DOHH2 (cell line): ENCODE measurements at regions not wholly inside any gene's neighbourhood (a gene's known extent, or its start where the extent isn't known, plus 50 kb on each side); places are given as distances from the start of the nearest gene placed in this dataset.

Source experiments
- EZH2phosphoT487 ChIP-seq: fragments of 200-600 bp; sonication (generic); IDR thresholded peaks from 2 replicates; pipeline ENCODE4 v1.6.1; 2017; ENCODE audit warnings: borderline replicate concordance, mild to moderate bottlenecking, antibody characterized with exemption, low read length, moderate library complexity, mixed read lengths
- TF ChIP-seq, protein P1 (sequence below): fragments of 200-600 bp; sonication (generic); IDR thresholded peaks from one replicate; pipeline ENCODE4 v1.5.1; 2014; ENCODE audit warnings: antibody characterized with exemption, mild to moderate bottlenecking, low read depth, low read length; ENCODE audit not compliant: poor library complexity, severe bottlenecking

DNA sequence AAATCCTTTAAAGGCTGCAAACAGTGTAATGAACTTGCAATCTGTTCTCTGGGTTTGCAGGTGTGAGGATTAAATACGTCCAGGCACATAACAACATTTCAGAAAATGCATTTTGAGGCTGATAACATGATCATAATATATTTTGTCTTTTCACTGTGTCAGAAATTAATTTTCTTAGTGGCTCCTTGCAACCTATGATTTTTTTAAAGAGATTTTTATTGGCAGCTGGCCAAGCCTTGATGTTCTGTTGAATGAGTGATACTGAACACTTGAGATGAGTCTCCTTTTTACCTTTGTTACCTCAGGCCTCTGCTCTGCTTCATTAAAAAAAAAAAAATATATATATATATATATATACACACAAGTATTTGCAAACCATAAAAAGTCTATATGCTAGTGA is 68.2 kb upstream of the TENM3 start:
- TF ChIP-seq, protein P1, sequence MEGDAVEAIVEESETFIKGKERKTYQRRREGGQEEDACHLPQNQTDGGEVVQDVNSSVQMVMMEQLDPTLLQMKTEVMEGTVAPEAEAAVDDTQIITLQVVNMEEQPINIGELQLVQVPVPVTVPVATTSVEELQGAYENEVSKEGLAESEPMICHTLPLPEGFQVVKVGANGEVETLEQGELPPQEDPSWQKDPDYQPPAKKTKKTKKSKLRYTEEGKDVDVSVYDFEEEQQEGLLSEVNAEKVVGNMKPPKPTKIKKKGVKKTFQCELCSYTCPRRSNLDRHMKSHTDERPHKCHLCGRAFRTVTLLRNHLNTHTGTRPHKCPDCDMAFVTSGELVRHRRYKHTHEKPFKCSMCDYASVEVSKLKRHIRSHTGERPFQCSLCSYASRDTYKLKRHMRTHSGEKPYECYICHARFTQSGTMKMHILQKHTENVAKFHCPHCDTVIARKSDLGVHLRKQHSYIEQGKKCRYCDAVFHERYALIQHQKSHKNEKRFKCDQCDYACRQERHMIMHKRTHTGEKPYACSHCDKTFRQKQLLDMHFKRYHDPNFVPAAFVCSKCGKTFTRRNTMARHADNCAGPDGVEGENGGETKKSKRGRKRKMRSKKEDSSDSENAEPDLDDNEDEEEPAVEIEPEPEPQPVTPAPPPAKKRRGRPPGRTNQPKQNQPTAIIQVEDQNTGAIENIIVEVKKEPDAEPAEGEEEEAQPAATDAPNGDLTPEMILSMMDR, result no peak
- TF ChIP-seq EZH2phosphoT487, result no peak
